Suprapubic skin (tissue), 2 donors: ENCODE measurements at regions not wholly inside any gene's neighbourhood (a gene's known extent, or its start where the extent isn't known, plus 50 kb on each side); places are given as distances from the start of the nearest gene placed in this dataset.

Source experiments
- EP300 ChIP-seq: sonication (generic); formaldehyde crosslinking; IDR thresholded peaks from one replicate; pipeline ENCODE4 v1.6.1; 2017; ENCODE audit warnings: antibody characterized with exemption
- POLR2A ChIP-seq, 2 donors: fragments of 450-650 bp; IDR thresholded peaks; one replicate each; pipeline ENCODE4 v1.6.1; 2017; ENCODE audit warnings: antibody characterized with exemption in 2 of 2, mild to moderate bottlenecking in 2 of 2, moderate library complexity in 2 of 2

- TF ChIP-seq POLR2A (IDR thresholded peaks at IDR 0.05) = no peak
- no peak for TF ChIP-seq EP300
Measured at GRCh38 chr5:58274191-58274590, 185.7 kb downstream of the PLK2 start.
